Ovary (tissue), 7 donors: ENCODE measurements at regions not wholly inside any gene's neighbourhood (a gene's known extent, or its start where the extent isn't known, plus 50 kb on each side); places are given as distances from the start of the nearest gene placed in this dataset.
"Not testable (repeated sequence)": the region's sequence is repeated elsewhere in the genome, so short reads cannot be mapped to it uniquely, and the experiment has no call there.

Experiments
- DNase-seq, 5 donors: peaks; one replicate each; pipeline ENCODE4 v3.0.0-alpha.2; 2019 to 2020
- H3K27ac ChIP-seq, 2 donors: fragments of 200-600 bp; one replicate each; pipeline versions ENCODE4 v1.5.1 to v1.8.0; 2019 to 2022
- H3K27me3 ChIP-seq: fragments of 200-600 bp; one replicate; pipeline ENCODE4 v1.8.0; 2022
- H3K36me3 ChIP-seq: fragments of 200-600 bp; sonication (generic); one replicate; pipeline ENCODE4 v1.5.1; 2019
- H3K4me1 ChIP-seq: one replicate; pipeline ENCODE4 v1.8.1; 2013; ENCODE audit warnings: mild to moderate bottlenecking, moderate library complexity; ENCODE audit not compliant: insufficient read depth
- H3K4me3 ChIP-seq: fragments of 200-600 bp; sonication (generic); one replicate; pipeline ENCODE4 v1.5.1; 2017
- H3K9me3 ChIP-seq, 2 donors: fragments of 200-600 bp in 1 of 2; sonication (generic) in 1 of 2; one replicate each; pipeline versions ENCODE4 v1.5.1 to v1.8.1; 2013 to 2019; ENCODE audit warnings: mild to moderate bottlenecking in 1 of 2, moderate library complexity in 1 of 2
- CTCF ChIP-seq, 3 donors: fragments of 450-650 bp in 2 of 3; fragments of 200-600 bp in 1 of 3; IDR thresholded peaks; one replicate each; pipeline versions ENCODE4 v1.5.1 to v1.8.0; 2016 to 2022; ENCODE audit warnings: antibody characterized with exemption in 3 of 3, mild to moderate bottlenecking in 1 of 3
- EP300 ChIP-seq: sonication (generic); formaldehyde crosslinking; IDR thresholded peaks from one replicate; pipeline ENCODE4 v1.6.1; 2017; ENCODE audit warnings: antibody characterized with exemption
- POLR2A ChIP-seq: fragments of 450-650 bp; IDR thresholded peaks from one replicate; pipeline ENCODE4 v1.6.1; 2017; ENCODE audit warnings: antibody characterized with exemption, mild to moderate bottlenecking, moderate library complexity
- WGBS, 3 donors: extraction: QIAGEN DNeasy Blood & Tissue Kit in 1 of 3; methylation state at CpG; one replicate each; pipeline versions ENCODE4 v1.1.5 to v1.1.7; 2013 to 2017; 5-methylcytosine and 5-hydroxymethylcytosine counted together
- intact Hi-C, 4 donors: fragments of 100-400 bp; cut with DNase I; formaldehyde crosslinking; loops; one replicate each; pipeline versions ENCODE4 v1.11.0 to v1.15.1; 2022 to 2023
- donor health status: DM: no; HTN: no; CAD: no; lungs with moderate emphysema.
- donor health status: DM: no; HTN: no; CAD: no.
- donor health status: Bipolar disorder and iron deficiency.
- donor health status: DM: no; HTN: no; CAD: no.
- donor health status: DM: yes; HTN: yes; CAD: no.

DNA sequence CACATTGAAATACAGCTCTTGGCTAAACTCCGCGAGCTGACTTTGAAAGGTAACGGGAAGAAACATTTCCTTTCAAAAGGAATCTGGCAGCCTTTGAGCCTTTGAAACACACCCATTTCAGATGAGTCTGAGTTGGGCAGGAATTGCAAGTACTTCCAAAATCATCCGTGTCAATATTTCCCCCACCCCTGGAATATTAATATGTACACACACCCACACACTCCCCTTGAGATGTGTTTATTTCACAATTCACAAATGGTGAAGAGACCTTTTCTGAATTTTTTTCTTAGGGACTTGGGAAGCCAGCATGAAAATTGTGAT, 438.7 kb upstream of the NRP1 start:
- Histone ChIP-seq H3K4me3 (no peak overlapping the region), H3K27me3 (no peaks in the 10 kb centered on the region), H3K27ac (no peak overlapping the region), H3K9me3 (no peaks in the 10 kb centered on the region), H3K4me1 (no peaks in the 10 kb centered on the region), H3K36me3 (no peaks in the 10 kb centered on the region)
- TF ChIP-seq POLR2A (no peak), EP300 (no peak), CTCF (IDR thresholded peaks at IDR 0.05) (no peak)
- 39 to 52% (median 52%) methylated on average over 4 of the region's 4 CpGs for WGBS, 3 donors
- no peak for DNase-seq
- intact Hi-C loops = no loop called here

DNA sequence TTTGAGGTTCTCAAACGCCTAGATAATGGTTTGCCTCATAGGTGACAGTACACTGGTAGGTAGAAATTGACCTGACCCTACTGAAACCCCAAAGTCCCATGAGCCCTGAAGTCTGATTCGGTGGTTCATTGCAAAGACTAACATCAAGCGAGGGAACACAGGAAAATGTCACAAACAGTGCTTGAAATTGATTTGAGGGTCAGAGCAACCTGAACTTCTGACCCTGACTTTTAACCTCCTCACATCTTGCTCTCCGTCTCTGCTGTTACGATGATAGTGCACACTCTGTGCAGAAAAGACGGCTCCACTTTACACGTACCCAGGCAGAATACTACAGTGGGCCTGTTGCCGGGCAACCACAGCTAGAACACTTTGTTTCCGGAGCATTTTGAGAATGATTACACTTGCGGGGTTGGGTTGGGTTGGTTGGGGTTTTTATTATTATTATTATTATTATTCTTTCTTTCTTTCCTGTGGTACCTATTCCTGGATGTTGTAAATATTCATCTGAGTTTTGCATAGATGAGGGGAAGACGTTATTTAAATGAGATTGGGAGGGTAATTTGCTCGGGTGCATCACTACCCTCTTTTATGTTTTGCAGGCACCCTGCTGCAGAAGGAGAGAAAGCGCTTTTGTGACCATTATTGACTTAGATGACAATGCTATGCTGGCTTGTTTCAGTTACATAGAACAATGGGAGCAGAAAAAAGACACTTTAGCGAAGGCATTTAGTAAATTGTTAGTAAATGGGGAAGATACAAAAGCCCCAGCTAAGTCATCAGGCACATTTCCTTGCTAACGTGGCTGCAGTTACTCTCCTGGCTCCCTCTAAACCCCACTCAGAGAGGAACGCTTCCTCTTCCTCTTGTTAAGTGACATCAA, 438.1 kb upstream of the NRP1 start:
- H3K4me1 ChIP-seq = no peaks in the 10 kb centered on the region
- no peaks in the 10 kb centered on the region for H3K27me3 ChIP-seq
- WGBS, 3 donors = 67 to 73% (median 71%) methylated on average over 16 of the region's 16 CpGs
- peak in 1 of 5 donors; percentile 34 for DNase-seq
- TF ChIP-seq EP300 (no peak), POLR2A (no peak), CTCF (IDR thresholded peaks at IDR 0.05) (no peak)
- no peaks in the 10 kb centered on the region for H3K9me3 ChIP-seq
- no peak overlapping the region for H3K27ac ChIP-seq
- H3K4me3 ChIP-seq = no peak overlapping the region
- intact Hi-C loops = no loop called here
- no peaks in the 10 kb centered on the region for H3K36me3 ChIP-seq

DNA sequence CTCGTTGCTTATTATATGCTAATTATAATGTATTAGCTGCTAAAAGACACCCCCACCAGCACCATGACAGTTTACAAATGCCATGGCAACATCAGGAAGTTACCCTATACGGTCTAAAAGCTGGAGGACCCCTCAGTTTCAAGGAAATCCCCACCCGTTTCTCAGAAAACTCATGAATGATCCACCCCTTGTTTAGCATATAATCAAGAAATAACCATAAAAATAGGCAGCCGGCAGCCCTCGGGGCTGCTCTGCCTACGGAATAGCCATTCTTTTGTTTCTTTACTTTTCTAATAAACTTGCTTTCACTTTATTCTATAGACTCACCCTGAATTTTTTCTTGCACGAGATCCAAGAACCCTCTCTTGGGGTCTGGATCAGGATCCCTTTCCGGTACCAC, 437.4 kb upstream of the NRP1 start:
- H3K9me3 ChIP-seq, H3K36me3 ChIP-seq, DNase-seq, intact Hi-C loops, H3K4me1 ChIP-seq, H3K27me3 ChIP-seq, H3K4me3 ChIP-seq, H3K27ac ChIP-seq: not testable (repeated sequence)
- 79 to 85% (median 82%) methylated on average over 8 of the region's 8 CpGs for WGBS, 3 donors

DNA sequence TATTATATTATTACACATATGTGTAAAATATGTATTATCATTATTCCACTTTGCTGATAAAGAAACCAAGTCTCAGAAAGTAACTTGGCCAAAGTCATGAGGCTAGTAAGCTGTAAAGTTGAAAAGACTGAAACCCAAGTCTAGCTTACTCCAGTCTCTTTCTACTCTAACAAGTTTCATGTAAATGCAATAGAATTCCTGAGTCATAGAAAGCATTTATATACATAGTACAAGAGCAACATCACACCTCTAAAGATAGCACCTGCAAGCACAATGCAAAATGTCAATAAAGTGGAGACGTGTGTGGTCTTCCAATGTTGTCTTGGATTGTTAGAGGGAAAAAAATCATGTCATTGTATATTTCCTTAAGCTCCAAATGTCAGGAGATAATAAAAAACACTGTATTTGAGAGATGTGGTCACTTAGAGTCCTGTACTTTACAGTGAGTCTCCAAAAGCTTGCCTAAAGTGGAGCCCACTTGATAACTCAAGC, 430.3 kb upstream of the NRP1 start:
- Histone ChIP-seq H3K4me3 (no peak overlapping the region), H3K27me3 (no peaks in the 10 kb centered on the region), H3K4me1 (peaks cover 4% of the 10 kb centered on the region), H3K27ac (no peak overlapping the region), H3K9me3 (no peaks in the 10 kb centered on the region), H3K36me3 (no peaks in the 10 kb centered on the region)
- 77 to 96% (median 86%) methylated on average over 1 of the region's 1 CpG for WGBS, 3 donors
- intact Hi-C loops = no loop called here
- no peak for DNase-seq
- TF ChIP-seq EP300 = no peak
- TF ChIP-seq CTCF (IDR thresholded peaks at IDR 0.05) = no peak
- TF ChIP-seq POLR2A = no peak
